GM21528 (cell line): ENCODE measurements at regions not wholly inside any gene's neighbourhood (a gene's known extent, or its start where the extent isn't known, plus 50 kb on each side); places are given as distances from the start of the nearest gene placed in this dataset.

ENCODE experiments used
- ATAC-seq: cut with Tn5 transposase; IDR thresholded peaks from one replicate; pipeline ENCODE4 v1.9.1; 2021; ENCODE audit warnings: mild to moderate bottlenecking, moderate library complexity; ENCODE audit not compliant: unreplicated experiment, low FRiP score

DNA sequence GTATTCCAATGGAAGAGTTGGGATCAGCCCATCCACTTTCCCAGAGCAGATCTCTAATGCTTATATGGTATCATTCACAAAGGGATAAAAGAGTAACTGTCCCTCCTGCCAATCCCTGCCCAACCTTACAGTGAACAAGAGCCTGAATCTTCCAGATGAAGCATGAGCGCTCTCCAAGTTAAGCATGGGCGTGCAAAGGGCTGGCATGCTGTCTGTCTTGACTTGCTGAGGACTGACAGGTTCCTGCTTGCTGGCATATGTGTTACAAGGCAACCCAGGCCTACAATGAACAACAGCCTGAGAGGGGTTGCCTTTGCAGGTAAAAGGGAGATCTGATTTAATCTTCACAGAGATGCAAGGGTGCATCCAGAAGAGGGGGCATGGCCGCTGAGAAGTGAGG, 155.6 kb upstream of the SOD1 start:
- ATAC-seq, result no peak

DNA sequence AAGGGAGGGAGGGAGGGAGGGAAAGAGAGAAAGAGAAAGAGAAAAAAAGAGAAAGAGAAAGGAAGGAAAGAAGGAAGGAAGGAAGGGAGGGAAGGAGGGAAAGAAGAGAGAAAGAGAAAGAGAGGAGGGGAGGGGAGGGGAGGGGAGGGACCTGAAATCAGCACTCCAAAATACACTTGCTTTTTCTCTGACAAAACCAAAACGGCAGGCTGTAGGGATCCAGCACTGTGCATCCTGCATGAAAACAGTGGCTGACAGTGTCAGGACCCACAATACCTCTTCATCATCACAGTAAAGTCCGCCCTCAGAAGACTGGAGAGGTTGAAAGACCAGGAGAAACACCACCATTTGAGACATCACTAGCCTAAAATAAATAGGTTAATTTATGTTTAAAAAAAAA, 156.0 kb upstream of the SOD1 start:
- ATAC-seq, result no peak

DNA sequence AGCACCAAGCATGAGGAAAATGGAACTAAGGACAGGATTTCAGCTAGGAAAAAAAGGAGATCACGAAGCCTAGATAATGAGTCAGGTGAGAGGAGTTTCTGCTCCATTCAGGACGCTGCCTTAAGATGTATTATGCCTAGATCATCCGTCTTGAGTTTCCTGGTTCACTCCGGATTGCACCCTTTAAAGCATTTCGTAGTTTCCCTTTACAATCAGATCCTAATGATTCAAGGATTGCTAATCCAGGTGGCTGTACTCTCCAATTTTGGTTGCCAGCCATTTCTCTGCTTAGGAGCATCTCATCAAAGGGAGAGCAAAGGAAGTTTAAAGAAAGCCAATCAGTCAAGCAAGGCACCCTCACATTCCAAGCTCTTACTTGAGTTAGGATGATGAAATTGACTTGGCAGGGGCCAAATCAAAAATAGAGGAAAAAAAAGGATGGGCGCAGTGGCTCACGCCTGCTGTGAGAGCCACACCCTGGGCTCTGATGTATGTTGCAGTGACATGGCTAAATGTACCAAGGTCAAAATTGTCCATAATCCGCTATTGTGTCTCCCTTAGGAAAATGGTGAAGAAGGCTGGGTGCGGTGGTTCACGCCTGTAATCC, 156.9 kb upstream of the SOD1 start:
- ATAC-seq, result no peak

DNA sequence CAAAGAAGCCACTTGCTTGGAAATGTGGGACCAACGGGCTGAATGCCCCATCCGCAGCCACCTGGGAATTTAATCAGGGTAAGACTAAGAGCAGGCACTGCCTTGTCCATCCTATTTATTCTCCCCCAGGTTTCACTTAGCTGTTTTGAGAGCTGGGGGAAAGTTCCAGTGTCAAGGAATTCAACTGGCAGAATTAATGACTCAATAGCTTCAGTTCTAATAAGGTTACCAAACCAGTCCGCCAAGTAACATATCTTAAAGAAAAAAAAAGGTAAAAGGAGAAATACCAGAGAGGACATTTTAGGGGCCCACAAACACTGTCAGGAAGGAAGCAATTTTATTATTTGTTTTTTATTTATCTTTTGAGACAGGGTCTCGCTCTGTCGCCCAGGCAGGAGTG, 157.6 kb upstream of the SOD1 start:
- no peak for ATAC-seq

DNA sequence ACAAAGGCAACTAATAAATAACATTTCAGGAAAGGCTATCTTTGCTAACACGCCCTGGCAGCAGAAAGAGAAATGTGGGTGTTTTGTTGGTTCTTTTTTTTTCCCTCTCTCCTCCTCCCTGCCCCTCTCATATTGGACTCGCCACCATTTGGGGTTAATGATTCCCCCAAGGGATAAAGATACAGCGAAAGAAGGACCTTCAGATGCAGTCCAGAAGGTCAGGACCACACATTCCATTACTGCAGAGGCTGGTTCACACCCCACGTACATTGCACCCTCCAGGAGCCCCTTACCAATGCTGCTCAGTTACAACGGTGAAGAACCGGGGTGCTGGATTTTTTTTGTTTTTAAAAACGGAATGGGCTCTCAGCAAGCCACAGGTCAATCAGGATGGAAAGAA, 156.9 kb upstream of the TIAM1 start:
- ATAC-seq, result no peak

DNA sequence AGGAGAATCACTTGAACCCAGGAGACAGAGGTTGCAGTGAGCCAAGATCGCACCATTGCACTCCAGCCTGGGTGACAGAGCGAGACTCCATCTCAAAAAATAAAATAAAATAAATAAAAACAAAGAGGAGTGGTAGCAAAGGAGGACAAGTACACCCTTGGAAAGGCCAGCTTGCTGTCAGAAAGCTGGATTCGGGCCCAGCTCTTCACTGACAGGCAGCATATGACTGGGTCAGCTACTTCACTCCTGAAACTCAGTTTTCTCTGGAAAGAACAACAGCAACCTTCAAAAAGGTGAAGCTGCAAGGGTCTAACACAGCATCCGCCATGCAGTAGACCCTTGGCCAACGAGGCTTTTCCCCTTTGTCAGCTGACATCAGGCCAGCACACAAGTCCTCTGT, 156.0 kb upstream of the TIAM1 start:
- ATAC-seq, result no peak

DNA sequence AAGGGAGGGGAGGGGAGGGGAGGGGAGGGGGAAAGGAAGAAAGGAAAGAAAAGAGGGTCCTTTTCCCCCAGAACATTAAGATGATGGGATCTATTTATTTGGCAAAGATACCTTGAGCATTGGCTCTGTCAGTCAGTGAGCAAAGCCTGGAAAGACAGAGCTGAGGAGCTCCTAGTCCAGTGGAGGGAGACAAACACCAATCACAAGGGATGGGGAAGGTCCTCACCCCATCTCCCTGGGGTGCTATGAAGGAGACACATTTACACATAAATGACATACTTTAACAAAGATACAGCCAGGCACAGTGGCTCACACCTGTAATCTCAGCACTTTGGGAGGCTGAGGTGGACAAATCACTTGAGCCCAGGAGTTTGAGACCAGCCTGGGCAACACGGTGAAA, 154.9 kb upstream of the TIAM1 start:
- ATAC-seq, result no peak

DNA sequence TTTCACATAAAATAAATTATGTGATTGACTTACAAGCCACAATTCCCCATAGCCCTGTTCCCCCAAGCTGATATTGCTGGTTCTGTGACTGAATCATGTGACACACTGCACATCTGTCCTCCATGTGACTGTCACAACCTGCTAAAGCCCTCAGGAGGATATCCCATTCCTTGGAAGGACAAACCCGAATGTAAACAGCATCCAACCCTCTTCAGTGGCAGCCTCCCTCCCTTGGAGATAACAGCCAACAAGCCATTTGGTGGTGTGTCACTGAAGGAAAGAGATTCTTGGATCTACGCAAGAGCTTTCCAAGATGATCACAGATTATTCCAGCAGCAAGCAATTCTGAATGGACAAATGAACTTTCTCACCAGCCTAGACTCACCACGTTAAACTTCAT, 153.9 kb upstream of the TIAM1 start:
- ATAC-seq, result no peak

DNA sequence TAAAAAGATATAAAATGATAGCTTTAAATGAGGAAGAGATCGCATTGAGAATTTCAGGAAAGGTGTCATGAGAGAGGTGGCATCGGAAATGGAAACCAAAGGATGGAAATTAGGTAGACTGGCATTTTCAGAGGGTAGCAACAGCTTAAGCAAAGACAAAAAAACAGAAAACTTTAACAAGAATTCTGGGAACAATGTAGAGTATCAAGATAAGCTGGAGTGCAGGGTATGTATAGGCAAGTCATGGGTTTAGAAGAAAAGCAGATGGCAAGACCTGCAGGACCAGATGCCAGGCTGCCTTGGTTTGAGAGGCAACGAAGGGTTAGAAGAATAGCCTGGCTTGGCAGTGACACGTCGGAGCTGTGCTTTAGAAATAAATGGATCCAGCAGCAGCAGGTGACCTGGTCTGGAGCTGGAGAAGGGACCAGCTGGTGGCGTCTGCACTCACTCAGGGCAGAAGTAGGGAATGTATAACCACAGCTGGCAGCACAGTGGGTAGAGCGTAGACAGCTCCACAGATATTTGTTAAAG, 149.4 kb upstream of the TIAM1 start:
- ATAC-seq, result no peak

DNA sequence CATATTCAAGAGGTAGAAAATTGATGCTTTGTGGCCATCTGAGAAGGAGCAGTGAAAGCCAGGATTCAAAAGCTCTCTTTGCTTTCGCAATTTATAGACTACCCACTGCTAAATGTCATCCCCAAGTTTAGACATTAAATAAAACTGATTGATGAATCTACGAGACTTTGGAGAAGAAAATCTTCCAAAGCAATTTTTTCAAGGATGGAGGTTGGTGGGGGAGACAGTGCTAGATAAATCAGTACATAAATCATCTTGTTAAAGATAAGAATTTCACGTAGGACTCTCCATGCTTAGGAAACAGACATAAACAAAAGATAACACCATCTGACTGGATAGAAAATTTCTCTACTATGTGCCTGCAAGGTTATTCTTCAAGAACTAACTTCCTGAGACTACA, 147.6 kb upstream of the TIAM1 start:
- ATAC-seq, result no peak

DNA sequence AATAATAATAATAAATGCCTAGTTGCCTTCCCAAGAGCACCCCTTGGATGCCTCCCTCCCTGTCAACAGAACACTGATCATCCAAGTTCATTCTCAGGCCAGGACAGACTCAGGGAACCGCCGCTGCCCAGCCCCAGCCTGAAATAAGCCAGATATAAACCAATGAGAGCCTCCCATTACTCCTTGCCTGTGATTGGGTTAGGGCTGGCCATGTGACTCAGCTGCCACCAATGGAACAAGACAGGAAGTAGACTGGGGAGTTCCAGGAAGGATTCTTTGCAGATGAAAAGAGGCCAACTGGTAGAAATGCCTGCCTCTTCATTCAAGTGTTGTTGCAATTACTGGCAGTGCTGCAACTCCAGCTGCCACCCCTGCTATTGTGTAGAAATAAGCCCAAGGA, 146.4 kb upstream of the TIAM1 start:
- no peak for ATAC-seq

DNA sequence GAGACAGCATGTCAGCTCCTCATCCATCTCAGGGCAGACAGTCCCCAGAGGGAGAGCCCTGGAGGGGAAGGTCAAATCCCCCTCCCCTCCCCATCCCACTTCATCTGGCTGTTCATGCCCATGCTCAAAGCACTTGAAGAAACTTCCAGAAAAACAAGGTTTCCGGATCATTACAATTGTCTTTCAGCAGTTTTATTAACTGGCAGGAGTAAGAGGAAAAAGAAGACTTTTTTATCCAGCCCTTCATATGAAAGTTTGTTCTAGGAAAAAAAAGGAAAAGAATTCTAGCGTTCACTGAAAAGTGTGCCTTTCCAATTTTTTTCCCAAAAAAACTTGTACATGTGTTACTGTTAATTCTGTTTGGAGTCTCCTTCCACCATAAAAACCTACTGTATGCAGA, 145.7 kb upstream of the TIAM1 start:
- ATAC-seq, result no peak

DNA sequence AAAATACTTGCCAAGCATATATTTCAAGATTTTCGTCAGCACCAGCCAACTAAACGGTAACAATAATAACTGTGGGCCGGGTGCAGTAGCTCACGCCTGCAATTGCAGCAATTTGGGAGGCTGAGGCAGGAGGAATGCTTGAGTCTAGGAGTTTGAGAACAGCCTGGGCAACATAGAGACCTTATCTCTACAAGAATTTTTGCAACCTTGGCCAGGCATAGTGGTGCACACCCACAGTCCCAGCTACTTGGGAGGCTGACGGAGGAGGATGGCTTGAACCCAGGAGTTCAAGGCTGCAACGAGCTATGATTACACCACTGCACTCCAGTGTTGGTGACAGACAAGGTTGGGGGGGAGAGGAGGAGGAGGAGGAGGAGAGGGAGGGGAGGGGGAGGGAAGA, 145.0 kb upstream of the TIAM1 start:
- ATAC-seq, result no peak

DNA sequence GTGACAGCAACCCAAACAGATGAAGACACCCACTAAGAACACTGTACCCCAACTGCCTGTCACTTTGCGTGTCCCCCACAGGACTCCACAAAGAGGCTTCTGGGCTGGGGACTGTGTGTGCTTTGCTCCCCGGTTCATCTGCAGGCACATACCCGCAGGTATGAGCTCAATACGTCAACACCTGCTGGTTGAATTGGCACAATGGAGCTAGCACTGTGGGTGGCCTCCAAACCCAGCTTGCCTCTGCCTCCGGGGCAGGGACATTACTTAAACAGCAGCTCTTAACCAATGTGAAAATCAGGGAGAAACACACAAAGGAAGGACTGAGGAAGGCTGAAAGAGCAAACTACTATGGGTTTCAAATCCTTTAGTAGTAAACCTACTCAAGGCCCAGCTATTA, 140.2 kb upstream of the TIAM1 start:
- ATAC-seq, result no peak

DNA sequence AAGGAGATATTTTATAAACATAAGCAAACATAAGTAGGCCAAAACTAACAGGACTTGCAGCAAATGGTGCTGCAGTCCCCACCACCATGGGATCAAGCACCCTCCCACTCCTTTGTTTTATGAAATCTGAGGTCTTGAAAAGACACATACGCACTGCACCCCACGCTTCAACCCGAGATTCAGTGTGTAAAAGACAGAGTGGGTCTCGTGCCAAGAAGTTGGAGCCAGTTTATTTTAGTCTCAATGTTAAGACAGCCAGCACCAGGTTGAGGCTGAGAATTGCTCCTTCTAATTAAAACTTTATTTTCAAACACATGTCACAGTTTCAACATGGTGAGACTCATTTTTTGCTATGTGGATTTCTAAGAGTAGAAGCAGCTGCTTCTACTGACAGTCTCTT, 139.1 kb upstream of the TIAM1 start:
- no peak for ATAC-seq

DNA sequence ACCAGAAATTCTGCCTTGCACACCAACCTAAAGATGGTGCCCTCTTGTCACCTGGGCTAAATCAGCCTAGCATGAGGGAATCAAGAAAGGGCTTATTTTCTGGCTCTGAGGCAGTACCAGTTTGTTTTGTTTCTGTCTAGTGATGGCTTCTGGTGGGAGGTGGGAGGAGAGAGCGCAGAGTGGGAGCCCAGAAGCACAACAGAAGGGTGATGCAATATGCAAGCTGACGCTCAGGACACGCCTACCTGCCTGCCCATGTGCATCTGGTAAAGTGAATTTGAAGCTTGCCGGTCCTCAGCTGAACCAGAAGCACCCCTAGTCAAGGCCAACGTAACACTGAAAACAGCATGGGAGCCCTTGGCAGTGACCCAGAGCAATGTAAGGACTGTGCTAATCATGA, 138.4 kb upstream of the TIAM1 start:
- ATAC-seq, result no peak

DNA sequence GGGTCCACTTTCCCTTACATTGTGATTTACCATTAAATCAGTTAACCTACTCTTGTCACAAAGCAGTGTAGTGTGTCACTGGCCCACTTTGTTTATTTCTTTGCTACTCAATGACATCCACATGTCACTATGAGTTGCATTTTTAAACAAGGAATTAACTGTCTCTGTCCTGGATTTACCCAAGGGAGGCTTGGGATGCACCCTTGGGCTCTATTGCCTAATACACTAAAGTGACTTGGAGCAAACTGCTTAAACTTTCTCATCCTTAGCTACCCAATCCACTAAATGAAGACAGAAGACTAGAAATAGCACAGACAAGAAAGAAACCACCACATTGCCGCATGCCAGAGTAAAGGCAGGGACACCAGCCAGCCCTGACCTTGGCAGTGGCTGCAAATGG, 136.2 kb upstream of the TIAM1 start:
- no peak for ATAC-seq

DNA sequence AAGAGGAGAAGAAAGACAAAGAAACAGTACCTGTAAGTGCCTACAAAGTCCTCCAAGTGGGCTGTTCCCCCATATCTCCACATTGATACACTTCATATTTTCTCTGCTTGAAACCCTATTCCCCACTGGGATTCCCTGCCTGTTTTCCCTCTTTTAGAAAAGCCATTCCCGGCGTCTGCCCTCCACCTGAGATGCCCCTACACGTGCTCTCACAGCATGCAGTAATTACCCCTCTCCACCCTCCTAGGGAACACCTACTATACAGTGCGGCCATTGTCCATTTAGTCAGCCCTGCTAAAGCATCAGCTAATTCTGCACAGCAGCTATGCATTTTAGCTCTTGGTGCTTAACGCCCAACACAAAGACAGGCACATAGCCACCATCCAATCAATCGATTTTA, 135.7 kb upstream of the TIAM1 start:
- ATAC-seq, result no peak

DNA sequence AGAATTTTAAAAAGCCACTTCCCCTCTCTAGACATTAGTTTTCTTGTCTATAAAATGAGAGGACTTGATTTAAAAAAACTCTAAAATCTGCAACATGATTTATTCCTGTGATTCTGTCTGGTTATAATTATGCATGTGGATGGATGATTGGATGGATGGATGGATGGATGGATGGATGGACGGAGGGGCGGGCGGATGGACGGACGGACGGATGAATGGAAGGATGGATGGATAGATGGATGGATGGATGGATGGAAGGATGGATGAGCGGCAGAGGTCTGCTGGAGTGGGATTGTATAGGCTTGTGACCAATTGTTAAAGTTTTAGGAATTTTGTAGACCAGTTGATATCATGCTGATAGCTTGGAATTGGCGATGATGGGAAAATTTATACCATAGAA, 135.2 kb upstream of the TIAM1 start:
- ATAC-seq, result no peak

DNA sequence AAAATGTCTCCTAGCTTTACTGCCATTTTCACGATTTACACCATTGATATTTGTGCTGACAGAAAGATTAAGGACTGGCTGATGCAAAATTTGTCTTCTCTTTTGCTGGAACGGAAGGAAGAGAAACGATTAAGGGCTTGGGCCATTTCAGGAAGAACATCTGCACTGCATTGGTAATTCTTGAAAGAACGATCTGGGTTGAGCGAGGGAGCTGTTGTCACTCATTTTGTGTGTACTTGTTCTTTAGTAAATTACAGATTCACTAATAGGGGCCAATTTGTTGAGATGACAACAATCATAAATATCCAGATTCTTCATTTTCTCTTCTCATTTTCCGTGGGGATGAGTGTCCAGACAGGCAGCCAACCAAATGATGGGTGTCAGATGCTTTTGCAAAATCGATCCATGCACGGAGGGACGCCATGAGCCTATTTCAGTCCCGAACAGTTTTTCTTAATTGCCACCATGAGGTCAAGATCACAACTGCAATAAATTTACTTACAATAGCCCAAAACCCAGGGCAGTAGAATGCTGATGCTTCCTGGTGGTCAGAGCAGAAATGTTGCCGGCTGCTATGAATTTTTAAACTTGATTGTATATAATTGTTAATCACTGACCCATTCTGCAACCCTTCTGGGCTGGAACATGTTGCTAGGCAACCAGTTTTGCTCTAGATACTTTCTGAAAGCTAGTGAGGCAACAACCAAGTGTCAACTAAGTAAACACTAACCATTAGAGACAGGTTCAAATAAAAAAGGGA, 132.4 kb upstream of the TIAM1 start:
- no peak for ATAC-seq

DNA sequence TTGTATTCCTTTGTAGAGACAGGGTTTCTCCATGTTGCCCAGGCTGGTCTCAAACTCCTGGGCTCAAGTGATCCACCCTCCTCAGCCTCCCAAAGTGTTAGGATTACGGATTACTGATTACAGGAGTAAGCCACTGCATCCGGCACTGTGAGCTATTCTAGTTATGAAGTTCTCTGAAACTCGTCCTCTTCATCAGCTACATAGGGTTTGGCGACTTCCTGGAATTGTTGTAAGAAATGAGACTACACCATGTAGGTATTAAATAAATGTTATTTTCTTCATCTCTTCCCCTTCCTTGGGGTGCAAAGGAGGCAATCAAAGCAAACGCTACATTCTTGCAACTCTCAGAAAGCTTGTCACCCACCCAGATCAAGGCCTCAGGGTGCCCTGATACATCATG, 131.2 kb upstream of the TIAM1 start:
- no peak for ATAC-seq

DNA sequence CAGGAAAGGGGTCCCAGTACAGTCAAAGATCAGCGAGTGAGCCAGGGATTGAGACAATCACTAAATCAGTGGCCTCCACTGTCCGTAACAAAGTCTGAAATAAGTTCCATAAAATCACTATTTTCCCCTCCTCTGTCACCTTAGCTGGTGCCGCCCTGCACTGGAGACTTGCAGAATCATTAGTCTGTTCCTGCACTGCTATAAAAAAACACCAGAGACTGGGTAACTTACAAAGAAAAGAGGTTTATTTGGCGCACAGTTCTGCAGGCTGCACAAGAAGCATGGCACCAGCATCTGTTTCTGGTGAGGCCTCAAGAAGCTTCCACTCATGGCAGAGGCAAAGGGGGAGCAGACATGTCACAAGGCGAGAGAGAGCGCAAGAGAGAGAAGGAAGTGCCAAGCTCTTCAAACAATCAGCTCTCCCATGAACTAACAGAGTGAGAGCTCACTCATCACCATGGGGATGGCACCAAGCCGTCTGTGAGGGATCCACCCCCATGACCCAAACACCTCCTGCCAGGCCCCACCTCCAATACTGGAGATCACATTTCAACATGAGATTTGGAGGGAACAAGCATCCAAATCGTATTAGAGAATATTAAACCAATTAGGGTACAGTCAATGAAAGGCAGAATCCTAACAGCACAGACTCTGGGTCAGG, 129.8 kb upstream of the TIAM1 start:
- ATAC-seq, result no peak
